IMR-90 (cell line): ENCODE measurements at regions not wholly inside any gene's neighbourhood (a gene's known extent, or its start where the extent isn't known, plus 50 kb on each side); places are given as distances from the start of the nearest gene placed in this dataset.
"Not testable (repeated sequence)": the region's sequence is repeated elsewhere in the genome, so short reads cannot be mapped to it uniquely, and the experiment has no call there.

Source experiments
- ATAC-seq: fragments of 200-7000 bp; cut with Tn5 transposase; 2 replicates; pipeline ENCODE4 v1.9.1; 2020; ENCODE audit warnings: low read depth, mild to moderate bottlenecking, moderate library complexity
- BruUV-seq: library from RNA; stranded (reverse); fragments of 400-500 nt; replicated peaks from 2 replicates; lab custom pipeline; 2021; lab: Mats Ljungman, UMichigan
- CTCF ChIA-PET: fragments of 300-600 bp; formaldehyde crosslinking; extraction: SDS; loops from one replicate; lab custom pipeline; 2021; ENCODE audit warnings: antibody characterized with exemption; lab: Yijun Ruan, JAX
- POLR2A ChIA-PET: fragments of 300-600 bp; sonication (Branson Sonifier 250); formaldehyde crosslinking; loops from one replicate; lab custom pipeline; 2022; ENCODE audit warnings: antibody characterized with exemption; ENCODE audit not compliant: unreplicated experiment; lab: Charles Lee
- DNase-seq: peaks from one replicate; pipeline ENCODE4 v3.0.0; 2013
- H2AFZ ChIP-seq: replicated peaks from 2 replicates; pipeline ENCODE3; 2013; ENCODE audit warnings: low read length, mild to moderate bottlenecking; ENCODE audit not compliant: poor library complexity
- H2AK5ac ChIP-seq: 2 replicates; pipeline ENCODE4 v1.6.1; 2013; ENCODE audit warnings: low read depth, low read length, inconsistent platforms
- H2AK9ac ChIP-seq: replicated peaks from 2 replicates; pipeline ENCODE3; 2013; ENCODE audit warnings: mild to moderate bottlenecking, low read depth, low read length, moderate library complexity; ENCODE audit not compliant: poor library complexity
- H2BK120ac ChIP-seq: 2 replicates; pipeline ENCODE4 v1.6.1; 2013; ENCODE audit warnings: low read depth, low read length, inconsistent platforms
- H2BK15ac ChIP-seq: 3 replicates; pipeline ENCODE4 v1.6.1; 2013; ENCODE audit warnings: low read depth, low read length, inconsistent platforms
- H2BK20ac ChIP-seq: 2 replicates; pipeline ENCODE4 v1.6.1; 2013; ENCODE audit warnings: low read depth, mild to moderate bottlenecking, inconsistent platforms, low read length, moderate library complexity
- H2BK5ac ChIP-seq: 2 replicates; pipeline ENCODE4 v1.6.1; 2013; ENCODE audit warnings: mild to moderate bottlenecking, low read depth, low read length, inconsistent platforms; ENCODE audit not compliant: poor library complexity, severe bottlenecking
- H3K14ac ChIP-seq: replicated peaks from 2 replicates; pipeline ENCODE4 v1.6.1; 2013; ENCODE audit warnings: low read depth, low read length, inconsistent platforms
- H3K18ac ChIP-seq: 2 replicates; pipeline ENCODE4 v1.6.1; 2013; ENCODE audit warnings: low read depth, low read length, control low read depth
- H3K23ac ChIP-seq: 2 replicates; pipeline ENCODE4 v1.6.1; 2013; ENCODE audit warnings: low read depth, low read length, inconsistent platforms
- H3K27ac ChIP-seq: 2 replicates; pipeline ENCODE4 v1.5.1; 2013; ENCODE audit warnings: mild to moderate bottlenecking, control low read depth, low read length; ENCODE audit not compliant: insufficient read depth
- H3K27me3 ChIP-seq: 2 replicates; pipeline ENCODE4 v1.6.1; 2013; ENCODE audit warnings: low read length; ENCODE audit not compliant: control insufficient read depth, insufficient read depth
- H3K36me3 ChIP-seq: 2 replicates; pipeline ENCODE4 v1.6.1; 2013; ENCODE audit warnings: low read length, mixed read lengths; ENCODE audit not compliant: control insufficient read depth, insufficient read depth
- H3K4ac ChIP-seq: 2 replicates; pipeline ENCODE4 v1.6.1; 2013; ENCODE audit warnings: low read depth, low read length, inconsistent platforms
- H3K4me1 ChIP-seq: 2 replicates; pipeline ENCODE4 v1.6.1; 2013; ENCODE audit warnings: low read length, mixed read lengths; ENCODE audit not compliant: control insufficient read depth, insufficient read depth
- H3K4me2 ChIP-seq: 2 replicates; pipeline ENCODE4 v1.6.1; 2013; ENCODE audit warnings: low read depth, mild to moderate bottlenecking, control low read depth, low read length, moderate library complexity
- H3K4me3 ChIP-seq: 2 replicates; pipeline ENCODE4 v1.5.1; 2013; ENCODE audit warnings: low read depth, mild to moderate bottlenecking, control low read depth, low read length, moderate library complexity; ENCODE audit not compliant: insufficient read depth
- H3K56ac ChIP-seq: 2 replicates; pipeline ENCODE4 v1.6.1; 2013; ENCODE audit warnings: low read length, inconsistent platforms; ENCODE audit not compliant: insufficient read depth; ENCODE audit errors: extremely low read depth
- H3K79me1 ChIP-seq, 2 experiments: 2 replicates each; pipeline ENCODE4 v1.6.1; 2013; ENCODE audit warnings: low read length in 2 of 2, inconsistent platforms in 1 of 2, low read depth in 1 of 2
- H3K9ac ChIP-seq: 2 replicates; pipeline ENCODE4 v1.6.1; 2013; ENCODE audit warnings: low read depth, low read length, control low read depth
- H3K9me1 ChIP-seq: 2 replicates; pipeline ENCODE4 v1.6.1; 2013; ENCODE audit warnings: low read length, inconsistent platforms; ENCODE audit not compliant: insufficient read depth
- H3K9me3 ChIP-seq: 2 replicates; pipeline ENCODE4 v1.6.1; 2013; ENCODE audit warnings: low read length; ENCODE audit not compliant: control insufficient read depth, insufficient read depth
- H4K20me1 ChIP-seq: 2 replicates; pipeline ENCODE4 v1.6.1; 2013; ENCODE audit warnings: low read length, inconsistent platforms; ENCODE audit not compliant: insufficient read depth
- H4K5ac ChIP-seq: 2 replicates; pipeline ENCODE4 v1.6.1; 2013; ENCODE audit warnings: mild to moderate bottlenecking, low read depth, low read length, control low read depth
- H4K8ac ChIP-seq, 2 experiments: 2 replicates each; pipeline ENCODE4 v1.6.1; 2013; ENCODE audit warnings: low read depth in 2 of 2, low read length in 2 of 2, control low read depth in 1 of 2, inconsistent platforms in 1 of 2
- H4K91ac ChIP-seq: 2 replicates; pipeline ENCODE4 v1.6.1; 2013; ENCODE audit warnings: low read depth, low read length, inconsistent platforms; ENCODE audit not compliant: insufficient read depth
- CHD1 ChIP-seq: IDR thresholded peaks from 2 replicates; pipeline ENCODE4 v1.6.1; 2012; ENCODE audit warnings: low read depth, low read length, improper control_type of control experiment
- WGBS, 2 experiments: methylation state at CpG; one replicate each; pipeline versions ENCODE4 v1.1.5 to v1.1.7; 2013; ENCODE audit warnings: missing lambda C conversion rate in 2 of 2; ENCODE audit not compliant: insufficient read length in 1 of 2; ENCODE audit errors: extremely low coverage in 2 of 2; 5-methylcytosine and 5-hydroxymethylcytosine counted together
- dilution Hi-C: fragments of 300-500 bp; cut with HindIII; formaldehyde crosslinking; loops from one replicate; pipeline ENCODE4 v1.14.3; 2018; ENCODE audit warnings: low sequenced_read_pairs; ENCODE audit not compliant: unreplicated experiment
- in situ Hi-C: fragments of 300-500 bp; cut with MboI; formaldehyde crosslinking; loops from 3 replicates; pipeline ENCODE4 v1.14.3; 2019; ENCODE audit warnings: low sequenced_read_pairs, inconsistent platforms, mixed read lengths
- intact Hi-C: fragments of 100-400 bp; cut with micrococcal nuclease; formaldehyde crosslinking; loops from 2 replicates; pipeline ENCODE4 v1.10.0; 2022
- TF ChIP-seq, protein P1 (sequence below): conservative IDR thresholded peaks from 2 replicates; pipeline ENCODE4 v1.5.1; 2012; ENCODE audit warnings: mild to moderate bottlenecking, low read depth, low read length, improper control_type of control experiment
- TF ChIP-seq, protein P2 (sequence below): fragments of 150-350 bp; IDR thresholded peaks from 2 replicates; pipeline ENCODE4 v1.6.1; 2016; ENCODE audit warnings: low read depth, mild to moderate bottlenecking, low read length, moderate library complexity, borderline replicate concordance
- TF ChIP-seq, protein P3 (sequence below): fragments of 150-350 bp; IDR thresholded peaks from 2 replicates; pipeline ENCODE4 v1.6.1; 2017; ENCODE audit warnings: mild to moderate bottlenecking, antibody characterized with exemption, low read length, low read depth

DNA sequence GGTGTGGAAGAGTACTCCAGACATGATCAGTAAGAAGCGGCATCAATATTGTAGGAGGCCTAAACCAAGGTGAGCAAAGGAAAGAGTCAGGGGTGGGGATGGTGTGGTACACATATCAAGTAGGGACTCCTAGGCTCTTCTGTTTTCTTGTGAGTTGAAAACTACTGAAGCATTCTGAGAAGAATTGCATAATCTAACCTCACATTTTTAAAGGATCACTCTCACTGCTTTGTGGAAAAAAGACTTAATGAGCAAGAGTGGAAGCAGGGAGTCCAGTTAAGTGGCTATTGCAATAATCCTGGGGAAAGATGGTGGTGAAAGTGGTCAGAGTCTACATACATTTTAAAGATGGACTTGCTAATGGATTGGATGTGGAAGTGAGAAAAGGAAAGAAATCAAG, 899.5 kb upstream of the FAM98A start:
- dilution Hi-C loops (no loop called here), in situ Hi-C loops (no loop called here), intact Hi-C loops (no loop called here)
- H3K9ac ChIP-seq, result no peak overlapping the region
- TF ChIP-seq, protein P1, sequence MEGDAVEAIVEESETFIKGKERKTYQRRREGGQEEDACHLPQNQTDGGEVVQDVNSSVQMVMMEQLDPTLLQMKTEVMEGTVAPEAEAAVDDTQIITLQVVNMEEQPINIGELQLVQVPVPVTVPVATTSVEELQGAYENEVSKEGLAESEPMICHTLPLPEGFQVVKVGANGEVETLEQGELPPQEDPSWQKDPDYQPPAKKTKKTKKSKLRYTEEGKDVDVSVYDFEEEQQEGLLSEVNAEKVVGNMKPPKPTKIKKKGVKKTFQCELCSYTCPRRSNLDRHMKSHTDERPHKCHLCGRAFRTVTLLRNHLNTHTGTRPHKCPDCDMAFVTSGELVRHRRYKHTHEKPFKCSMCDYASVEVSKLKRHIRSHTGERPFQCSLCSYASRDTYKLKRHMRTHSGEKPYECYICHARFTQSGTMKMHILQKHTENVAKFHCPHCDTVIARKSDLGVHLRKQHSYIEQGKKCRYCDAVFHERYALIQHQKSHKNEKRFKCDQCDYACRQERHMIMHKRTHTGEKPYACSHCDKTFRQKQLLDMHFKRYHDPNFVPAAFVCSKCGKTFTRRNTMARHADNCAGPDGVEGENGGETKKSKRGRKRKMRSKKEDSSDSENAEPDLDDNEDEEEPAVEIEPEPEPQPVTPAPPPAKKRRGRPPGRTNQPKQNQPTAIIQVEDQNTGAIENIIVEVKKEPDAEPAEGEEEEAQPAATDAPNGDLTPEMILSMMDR, result no peak
- TF ChIP-seq, protein P2, sequence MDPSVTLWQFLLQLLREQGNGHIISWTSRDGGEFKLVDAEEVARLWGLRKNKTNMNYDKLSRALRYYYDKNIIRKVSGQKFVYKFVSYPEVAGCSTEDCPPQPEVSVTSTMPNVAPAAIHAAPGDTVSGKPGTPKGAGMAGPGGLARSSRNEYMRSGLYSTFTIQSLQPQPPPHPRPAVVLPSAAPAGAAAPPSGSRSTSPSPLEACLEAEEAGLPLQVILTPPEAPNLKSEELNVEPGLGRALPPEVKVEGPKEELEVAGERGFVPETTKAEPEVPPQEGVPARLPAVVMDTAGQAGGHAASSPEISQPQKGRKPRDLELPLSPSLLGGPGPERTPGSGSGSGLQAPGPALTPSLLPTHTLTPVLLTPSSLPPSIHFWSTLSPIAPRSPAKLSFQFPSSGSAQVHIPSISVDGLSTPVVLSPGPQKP, result no peak
- TF ChIP-seq CHD1, result no peak
- TF ChIP-seq, protein P3, sequence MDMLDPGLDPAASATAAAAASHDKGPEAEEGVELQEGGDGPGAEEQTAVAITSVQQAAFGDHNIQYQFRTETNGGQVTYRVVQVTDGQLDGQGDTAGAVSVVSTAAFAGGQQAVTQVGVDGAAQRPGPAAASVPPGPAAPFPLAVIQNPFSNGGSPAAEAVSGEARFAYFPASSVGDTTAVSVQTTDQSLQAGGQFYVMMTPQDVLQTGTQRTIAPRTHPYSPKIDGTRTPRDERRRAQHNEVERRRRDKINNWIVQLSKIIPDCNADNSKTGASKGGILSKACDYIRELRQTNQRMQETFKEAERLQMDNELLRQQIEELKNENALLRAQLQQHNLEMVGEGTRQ, result no peak
- ChIA-PET POLR2A (no interaction called here), CTCF (no interaction called here)
- DNase-seq, result no peak
- BruUV-seq, result no TSS peak
- H2AK9ac ChIP-seq, result no peak overlapping the region
- H4K91ac ChIP-seq, result no peak overlapping the region
- H3K18ac ChIP-seq, result no peak overlapping the region
- H3K4me2 ChIP-seq, result no peak overlapping the region
- H3K23ac ChIP-seq, result no peak overlapping the region
- H3K14ac ChIP-seq, result no peak overlapping the region
- H3K56ac ChIP-seq, result no peak overlapping the region
- no peak overlapping the region for H2AK5ac ChIP-seq
- H3K27ac ChIP-seq, result no peak overlapping the region
- no peak overlapping the region for H3K4me3 ChIP-seq
- no peaks in the 10 kb centered on the region for H3K27me3 ChIP-seq
- H3K9me1 ChIP-seq, result no peaks in the 10 kb centered on the region
- H2BK20ac ChIP-seq, result no peak overlapping the region
- H3K79me1 ChIP-seq, result no peaks in the 10 kb centered on the region
- no peak overlapping the region for H3K4ac ChIP-seq
- H4K20me1 ChIP-seq, result no peaks in the 10 kb centered on the region
- no peak overlapping the region for H2BK5ac ChIP-seq
- no peak overlapping the region for H4K8ac ChIP-seq
- no peak for ATAC-seq
- H2AFZ ChIP-seq, result no peak overlapping the region
- peaks cover 9% of the 10 kb centered on the region for H3K9me3 ChIP-seq
- no peaks in the 10 kb centered on the region for H3K36me3 ChIP-seq
- no peak overlapping the region for H4K5ac ChIP-seq
- H2BK120ac ChIP-seq, result no peak overlapping the region
- no peak overlapping the region for H2BK15ac ChIP-seq
- no peaks in the 10 kb centered on the region for H3K4me1 ChIP-seq
- no CpG with 5 or more reads among the region's 1 CpG for WGBS, 2 experiments

DNA sequence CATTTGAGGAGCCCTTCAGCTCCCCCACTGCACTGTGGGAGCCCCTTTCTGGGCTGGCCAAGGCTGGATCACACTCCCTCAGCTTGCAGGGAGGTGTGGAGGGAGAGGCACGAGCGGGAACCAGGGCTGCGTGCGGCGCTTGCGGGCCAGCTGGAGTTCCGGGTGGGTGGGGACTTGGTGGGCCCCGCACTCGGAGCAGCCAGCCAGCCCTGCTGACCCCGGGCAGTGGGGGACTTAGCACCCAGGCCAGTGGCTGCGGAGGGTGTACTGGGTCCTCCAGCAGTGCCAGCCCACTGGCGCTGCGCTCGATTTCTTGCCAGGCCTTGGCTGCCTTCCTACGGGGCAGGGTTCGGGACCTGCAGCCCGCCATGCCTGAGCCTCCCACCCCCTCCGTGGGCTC, 895.1 kb upstream of the FAM98A start:
- H4K91ac ChIP-seq, H3K36me3 ChIP-seq, H3K9me1 ChIP-seq, H3K27ac ChIP-seq, H4K5ac ChIP-seq, H3K9ac ChIP-seq, dilution Hi-C loops, H3K4me3 ChIP-seq, H4K20me1 ChIP-seq, H2BK15ac ChIP-seq, H4K8ac ChIP-seq, ATAC-seq, H3K14ac ChIP-seq, H2AFZ ChIP-seq, H3K56ac ChIP-seq, H3K27me3 ChIP-seq, H3K4ac ChIP-seq, in situ Hi-C loops, H3K9me3 ChIP-seq, BruUV-seq, H2AK5ac ChIP-seq, H3K18ac ChIP-seq, intact Hi-C loops, DNase-seq, H3K23ac ChIP-seq, CTCF ChIA-PET, H3K79me1 ChIP-seq, H2BK120ac ChIP-seq, H2AK9ac ChIP-seq, H2BK20ac ChIP-seq, POLR2A ChIA-PET, H2BK5ac ChIP-seq, H3K4me2 ChIP-seq, H3K4me1 ChIP-seq: not testable (repeated sequence)
- WGBS, 2 experiments, result no CpG with 5 or more reads among the region's 18 CpGs
